Osteoblast (primary cell): ENCODE measurements at regions not wholly inside any gene's neighbourhood (a gene's known extent, or its start where the extent isn't known, plus 50 kb on each side); places are given as distances from the start of the nearest gene placed in this dataset.
"Not testable (repeated sequence)": the region's sequence is repeated elsewhere in the genome, so short reads cannot be mapped to it uniquely, and the experiment has no call there.

Experiments
- DNase-seq: peaks from one replicate; pipeline ENCODE4 v3.0.0; 2011; ENCODE audit warnings: low spot score, mixed read lengths; ENCODE audit not compliant: insufficient read length; ENCODE audit errors: missing footprints
- H2AFZ ChIP-seq: 2 replicates; pipeline ENCODE4 v1.6.0; 2011; ENCODE audit warnings: mild to moderate bottlenecking, low read length
- H3K27ac ChIP-seq: 2 replicates; pipeline ENCODE4 v1.5.1; 2011; ENCODE audit warnings: mild to moderate bottlenecking, low read depth, low read length, moderate library complexity
- H3K27me3 ChIP-seq: 2 replicates; pipeline ENCODE4 v1.6.0; 2012; ENCODE audit warnings: mild to moderate bottlenecking, control low read depth, inconsistent platforms, low read length, moderate library complexity; ENCODE audit not compliant: insufficient read depth
- H3K36me3 ChIP-seq: 2 replicates; pipeline ENCODE4 v1.5.1; 2011; ENCODE audit warnings: mild to moderate bottlenecking, low read length, control low read depth, moderate library complexity; ENCODE audit not compliant: insufficient read depth
- H3K4me1 ChIP-seq: 2 replicates; pipeline ENCODE4 v1.5.1; 2011; ENCODE audit warnings: mild to moderate bottlenecking, low read length, control low read depth, moderate library complexity; ENCODE audit not compliant: insufficient read depth
- H3K4me2 ChIP-seq: 2 replicates; pipeline ENCODE4 v1.6.0; 2011; ENCODE audit warnings: mild to moderate bottlenecking, low read length; ENCODE audit not compliant: insufficient read depth
- H3K4me3 ChIP-seq: fragments of 200-600 bp; sonication (generic); 3 replicates; pipeline ENCODE4 v1.5.1; 2012; ENCODE audit warnings: mild to moderate bottlenecking, low read length, inconsistent platforms; ENCODE audit not compliant: insufficient read depth
- H3K79me2 ChIP-seq: 2 replicates; pipeline ENCODE4 v1.6.0; 2012; ENCODE audit warnings: mild to moderate bottlenecking, low read length, control low read depth, inconsistent platforms; ENCODE audit not compliant: insufficient read depth
- H3K9me3 ChIP-seq: 2 replicates; pipeline ENCODE4 v1.5.1; 2011; ENCODE audit warnings: low read depth, low read length, control low read depth
- H4K20me1 ChIP-seq: 2 replicates; pipeline ENCODE4 v1.6.0; 2012; ENCODE audit warnings: mild to moderate bottlenecking, low read length, control low read depth; ENCODE audit not compliant: insufficient read depth
- TF ChIP-seq, protein P1 (sequence below): IDR thresholded peaks from 2 replicates; pipeline ENCODE4 v1.5.1; 2011; ENCODE audit warnings: mild to moderate bottlenecking, low read depth, low read length, moderate library complexity; ENCODE audit errors: extremely low read depth

DNA sequence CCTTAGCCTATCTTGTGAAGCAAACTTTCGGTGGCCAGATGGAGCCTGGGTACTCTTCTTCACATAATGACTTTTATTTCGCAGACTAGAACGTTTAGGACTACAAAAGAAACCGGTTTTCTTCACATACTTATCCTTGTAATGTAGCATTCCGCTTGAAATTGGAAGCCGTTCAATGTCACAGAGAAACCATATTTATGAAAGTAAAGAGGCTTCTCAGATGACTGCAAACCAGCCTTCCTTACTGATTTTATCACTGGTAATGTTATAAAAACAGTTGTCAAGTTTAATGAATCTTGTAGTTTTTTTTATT, 94.1 kb downstream of the PPIAL4G start:
- Histone ChIP-seq H3K4me1 (peaks cover 8% of the 10 kb centered on the region), H3K27me3 (peaks cover 7% of the 10 kb centered on the region), H4K20me1 (no peaks in the 10 kb centered on the region), H3K4me3 (peak overlapping the region; percentile 79), H2AFZ (peak overlapping the region; percentile 98), H3K36me3 (no peaks in the 10 kb centered on the region), H3K4me2 (peak overlapping the region; percentile 85), H3K27ac (peak overlapping the region; percentile 91), H3K9me3 (no peaks in the 10 kb centered on the region), H3K79me2 (no peaks in the 10 kb centered on the region)
- TF ChIP-seq, protein P1, sequence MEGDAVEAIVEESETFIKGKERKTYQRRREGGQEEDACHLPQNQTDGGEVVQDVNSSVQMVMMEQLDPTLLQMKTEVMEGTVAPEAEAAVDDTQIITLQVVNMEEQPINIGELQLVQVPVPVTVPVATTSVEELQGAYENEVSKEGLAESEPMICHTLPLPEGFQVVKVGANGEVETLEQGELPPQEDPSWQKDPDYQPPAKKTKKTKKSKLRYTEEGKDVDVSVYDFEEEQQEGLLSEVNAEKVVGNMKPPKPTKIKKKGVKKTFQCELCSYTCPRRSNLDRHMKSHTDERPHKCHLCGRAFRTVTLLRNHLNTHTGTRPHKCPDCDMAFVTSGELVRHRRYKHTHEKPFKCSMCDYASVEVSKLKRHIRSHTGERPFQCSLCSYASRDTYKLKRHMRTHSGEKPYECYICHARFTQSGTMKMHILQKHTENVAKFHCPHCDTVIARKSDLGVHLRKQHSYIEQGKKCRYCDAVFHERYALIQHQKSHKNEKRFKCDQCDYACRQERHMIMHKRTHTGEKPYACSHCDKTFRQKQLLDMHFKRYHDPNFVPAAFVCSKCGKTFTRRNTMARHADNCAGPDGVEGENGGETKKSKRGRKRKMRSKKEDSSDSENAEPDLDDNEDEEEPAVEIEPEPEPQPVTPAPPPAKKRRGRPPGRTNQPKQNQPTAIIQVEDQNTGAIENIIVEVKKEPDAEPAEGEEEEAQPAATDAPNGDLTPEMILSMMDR, result no peak
- no peak for DNase-seq

DNA sequence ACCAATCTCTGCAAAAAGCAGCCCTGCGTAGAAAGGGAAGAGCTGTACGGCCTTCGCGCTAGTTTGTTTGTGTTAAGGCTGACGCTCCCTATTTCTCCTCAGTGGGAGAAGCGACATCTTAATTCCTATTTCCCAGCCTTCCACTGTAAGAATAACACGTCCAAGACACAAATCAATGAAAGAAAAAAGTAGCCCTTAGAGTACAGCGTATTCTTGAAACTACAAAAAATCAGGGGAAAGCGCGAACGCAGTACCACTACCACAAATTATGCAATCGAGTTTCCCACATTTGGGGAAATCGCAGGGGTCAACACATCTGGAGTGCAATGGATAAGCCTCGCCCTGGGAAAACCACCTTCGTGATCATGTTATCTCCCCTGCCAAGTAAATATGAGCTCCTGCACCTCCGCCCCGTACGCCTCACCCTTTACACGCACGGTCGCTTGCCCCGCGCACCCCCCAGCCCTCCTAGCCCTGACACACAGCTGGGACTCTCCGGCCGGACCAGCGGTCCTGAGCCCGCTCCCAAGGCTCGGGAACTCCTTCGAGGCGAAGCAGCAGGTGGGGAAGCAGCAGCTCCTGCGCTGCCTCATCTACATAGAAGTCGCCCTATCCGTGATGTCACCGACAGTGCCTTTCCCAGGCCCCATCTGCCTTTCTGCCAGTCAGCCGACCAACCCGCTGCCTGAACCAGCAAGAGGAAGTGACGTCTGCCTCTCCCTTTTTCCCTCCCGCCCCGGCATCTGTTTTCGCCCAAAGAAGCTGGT, 94.7 kb downstream of the PPIAL4G start:
- TF ChIP-seq, protein P1, result no peak
- peak overlapping the region; percentile 98 for H2AFZ ChIP-seq
- H3K27ac ChIP-seq, result peak overlapping the region; percentile 91
- H3K36me3 ChIP-seq, result no peaks in the 10 kb centered on the region
- no peaks in the 10 kb centered on the region for H4K20me1 ChIP-seq
- peaks cover 8% of the 10 kb centered on the region for H3K4me1 ChIP-seq
- no peaks in the 10 kb centered on the region for H3K79me2 ChIP-seq
- no peaks in the 10 kb centered on the region for H3K9me3 ChIP-seq
- peak overlapping the region; percentile 79 for H3K4me3 ChIP-seq
- H3K4me2 ChIP-seq, result peak overlapping the region; percentile 85
- peaks cover 8% of the 10 kb centered on the region for H3K27me3 ChIP-seq
- DNase-seq, result peak; percentile 87

DNA sequence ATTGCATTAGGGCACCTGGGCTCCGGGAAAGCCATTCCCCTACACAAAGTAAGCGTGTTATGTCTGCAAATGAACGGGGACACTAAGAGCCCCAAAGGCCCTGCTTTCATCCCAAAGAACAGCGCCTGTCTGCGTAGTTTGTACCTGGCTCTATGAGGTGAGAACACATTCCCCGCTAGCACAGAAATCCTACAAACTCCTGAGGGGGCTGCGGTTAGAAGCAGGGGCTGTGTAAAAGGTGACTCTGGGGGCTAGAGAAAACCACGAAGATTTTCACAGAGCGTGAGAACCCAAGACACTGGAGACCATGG, 95.2 kb downstream of the PPIAL4G start:
- not testable (repeated sequence) for H3K36me3 ChIP-seq, H3K79me2 ChIP-seq, H4K20me1 ChIP-seq, H3K9me3 ChIP-seq, DNase-seq, H3K27me3 ChIP-seq, H3K4me1 ChIP-seq
- peak overlapping the region; percentile 91 for H3K27ac ChIP-seq
- peak overlapping the region; percentile 85 for H3K4me2 ChIP-seq
- peak overlapping the region; percentile 79 for H3K4me3 ChIP-seq
- peak overlapping the region; percentile 98 for H2AFZ ChIP-seq

DNA sequence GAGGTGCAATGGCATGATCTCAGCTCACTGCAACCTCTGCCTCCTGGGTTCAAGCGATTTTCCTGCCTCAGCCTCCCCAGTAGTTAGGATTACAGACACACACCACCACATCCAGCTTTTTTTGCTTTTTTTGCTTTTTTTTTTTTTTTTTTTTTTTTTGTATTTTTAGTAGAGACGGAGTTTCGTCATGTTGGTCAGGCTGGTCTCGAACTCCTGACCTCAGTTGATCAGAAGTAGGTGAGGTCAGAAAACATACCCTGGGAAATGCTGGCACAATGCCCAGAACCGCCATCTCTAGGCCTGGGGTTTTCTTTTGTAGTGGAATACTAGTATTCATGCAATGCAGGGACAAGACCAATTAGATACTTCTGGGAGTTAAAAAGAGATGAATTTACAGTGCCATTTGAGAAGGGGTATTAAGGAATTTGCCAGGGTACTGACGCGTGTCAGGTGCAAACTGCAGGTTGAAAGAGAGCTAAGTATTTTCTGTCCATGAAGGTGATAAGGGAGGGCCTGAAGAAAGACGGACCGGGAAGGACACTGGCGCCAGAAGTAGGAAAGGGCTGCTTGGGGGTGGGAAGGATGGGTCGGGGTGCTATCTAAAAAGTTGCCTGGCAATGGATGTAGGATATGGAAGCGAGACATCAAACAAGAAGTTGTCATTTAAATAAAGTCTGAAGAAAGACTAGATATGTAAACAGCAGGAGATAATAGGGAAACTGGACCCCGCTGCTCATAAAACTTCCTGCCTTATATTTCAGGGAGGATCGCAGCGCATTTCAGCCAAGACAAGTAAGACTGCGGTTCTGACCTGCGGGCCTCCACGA, 95.8 kb downstream of the PPIAL4G start:
- not testable (repeated sequence) for H3K4me1 ChIP-seq, H3K9me3 ChIP-seq, H3K27ac ChIP-seq, H3K4me3 ChIP-seq, H3K36me3 ChIP-seq, H4K20me1 ChIP-seq, H3K27me3 ChIP-seq, H3K79me2 ChIP-seq
- Histone ChIP-seq H2AFZ (peak overlapping the region; percentile 98), H3K4me2 (peak overlapping the region; percentile 85)
- peak; percentile 21 for DNase-seq

DNA sequence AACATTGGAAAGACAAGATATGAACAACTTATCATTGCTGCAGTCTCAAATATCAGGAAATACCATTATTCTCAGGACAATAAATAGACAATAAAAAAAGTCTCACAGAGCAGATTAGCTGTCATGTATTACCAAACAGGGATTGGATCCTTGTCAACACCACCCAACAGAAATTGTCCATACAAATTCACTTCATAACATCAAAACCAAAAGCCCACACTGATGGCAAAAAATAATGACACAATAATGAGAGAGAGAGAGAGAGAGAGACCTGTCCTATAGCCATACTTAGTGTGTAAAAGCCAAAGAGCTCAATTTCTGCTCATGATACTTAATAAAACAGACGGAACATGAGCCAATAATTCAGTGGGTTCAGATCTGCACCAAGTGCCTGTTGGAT, 96.5 kb downstream of the PPIAL4G start:
- Histone ChIP-seq H4K20me1 (no peaks in the 10 kb centered on the region), H3K4me2 (no peak overlapping the region), H3K36me3 (no peaks in the 10 kb centered on the region), H3K27me3 (peaks cover 8% of the 10 kb centered on the region), H3K4me1 (peaks cover 8% of the 10 kb centered on the region), H2AFZ (no peak overlapping the region), H3K27ac (no peak overlapping the region), H3K9me3 (no peaks in the 10 kb centered on the region), H3K4me3 (no peak overlapping the region), H3K79me2 (no peaks in the 10 kb centered on the region)
- DNase-seq, result no peak
- TF ChIP-seq, protein P1, result no peak

DNA sequence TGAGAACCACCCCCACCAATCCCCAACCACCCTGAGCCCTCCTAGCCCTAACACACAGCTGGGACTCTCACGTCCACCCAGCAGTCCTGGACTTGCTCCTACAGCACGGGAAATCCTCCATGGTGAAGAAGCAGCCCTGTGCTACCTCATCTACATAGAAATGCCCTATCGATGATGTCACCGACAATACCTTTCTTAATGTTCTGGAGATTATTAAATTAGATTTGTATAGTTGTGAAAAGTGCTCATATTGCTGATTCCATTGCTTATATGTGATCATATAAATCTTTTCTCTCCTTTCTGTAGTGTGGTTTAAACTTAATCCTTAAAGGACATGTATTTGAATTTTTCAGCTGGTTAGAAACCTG, 97.1 kb downstream of the PPIAL4G start:
- H3K27ac ChIP-seq, H4K20me1 ChIP-seq, H3K9me3 ChIP-seq, DNase-seq, H3K27me3 ChIP-seq, H3K36me3 ChIP-seq, H2AFZ ChIP-seq, H3K4me1 ChIP-seq, H3K4me2 ChIP-seq, H3K79me2 ChIP-seq, H3K4me3 ChIP-seq: not testable (repeated sequence)
